Colonic mucosa (tissue), 4 donors: ENCODE measurements at regions not wholly inside any gene's neighbourhood (a gene's known extent, or its start where the extent isn't known, plus 50 kb on each side); places are given as distances from the start of the nearest gene placed in this dataset.
"Not testable (repeated sequence)": the region's sequence is repeated elsewhere in the genome, so short reads cannot be mapped to it uniquely, and the experiment has no call there.

Experiments used
- DNase-seq: peaks from one replicate; pipeline ENCODE4 v3.0.0-alpha.2; 2020
- H3K27ac ChIP-seq: fragments of 200-600 bp; one replicate; pipeline ENCODE4 v1.8.0; 2021
- H3K27me3 ChIP-seq: fragments of 200-600 bp; one replicate; pipeline ENCODE4 v1.8.0; 2021
- H3K36me3 ChIP-seq: fragments of 200-600 bp; one replicate; pipeline ENCODE4 v1.8.0; 2021
- H3K4me1 ChIP-seq: fragments of 200-600 bp; one replicate; pipeline ENCODE4 v1.8.0; 2021; ENCODE audit warnings: mild to moderate bottlenecking
- H3K4me3 ChIP-seq: fragments of 200-600 bp; one replicate; pipeline ENCODE4 v1.8.0; 2021
- H3K9ac ChIP-seq, 2 donors: one replicate each; pipeline ENCODE4 v1.7.0; 2013; ENCODE audit warnings: control low read depth in 2 of 2, low read depth in 2 of 2, low read length in 2 of 2
- H3K9me3 ChIP-seq: fragments of 200-600 bp; one replicate; pipeline ENCODE4 v1.8.0; 2021
- CTCF ChIP-seq: fragments of 200-600 bp; IDR thresholded peaks from one replicate; pipeline ENCODE4 v1.8.0; 2022; ENCODE audit warnings: antibody characterized with exemption, mild to moderate bottlenecking
- intact Hi-C: fragments of 100-400 bp; cut with DNase I; formaldehyde crosslinking; loops from one replicate; pipeline ENCODE4 v1.14.1; 2022
- donor health status: healthy.
- donor health status: DM: no; HTN: no; CAD: no.
- donor health status: DM: no; HTN: no; CAD: no.

- no peaks in the 10 kb centered on the region for H3K4me1 ChIP-seq
- peaks cover 5% of the 10 kb centered on the region for H3K9me3 ChIP-seq
- no peak overlapping the region for H3K4me3 ChIP-seq
- no peak overlapping the region for H3K27ac ChIP-seq
- H3K27me3 ChIP-seq, result no peaks in the 10 kb centered on the region
- no peaks in the 10 kb centered on the region for H3K36me3 ChIP-seq
- no peak overlapping the region for H3K9ac ChIP-seq
- intact Hi-C loops, result no loop called here
- no peak for TF ChIP-seq CTCF
- no peak for DNase-seq
These were observed 203.8 kb downstream of the TPRG1 start for GRCh38 chr3:189375532-189375931.

- Histone ChIP-seq H3K27ac (no peak overlapping the region), H3K9ac (no peak overlapping the region), H3K27me3 (no peaks in the 10 kb centered on the region), H3K9me3 (peaks cover under 1% of the 10 kb centered on the region), H3K4me3 (no peak overlapping the region), H3K4me1 (no peaks in the 10 kb centered on the region), H3K36me3 (no peaks in the 10 kb centered on the region)
- intact Hi-C loops, result no loop called here
- no peak for TF ChIP-seq CTCF
- no peak for DNase-seq
These were observed 211.9 kb downstream of the TPRG1 start for GRCh38 chr3:189383630-189384029.

GRCh38 chr3:189385880-189386279 lies 214.1 kb downstream of the TPRG1 start:
- H3K4me3 ChIP-seq, result not testable (repeated sequence)

GRCh38 chr3:189386739-189387138 lies 215.0 kb downstream of the TPRG1 start:
- Histone ChIP-seq H3K9ac (no peak overlapping the region), H3K4me3 (no peak overlapping the region), H3K27me3 (no peaks in the 10 kb centered on the region), H3K27ac (no peak overlapping the region), H3K36me3 (no peaks in the 10 kb centered on the region), H3K9me3 (no peaks in the 10 kb centered on the region), H3K4me1 (no peaks in the 10 kb centered on the region)
- no peak for TF ChIP-seq CTCF
- DNase-seq, result no peak
- intact Hi-C loops, result no loop called here

More at GRCh38 chr3:189385880-189386279, 214.1 kb downstream of the TPRG1 start:
- intact Hi-C loops, DNase-seq, H3K9me3 ChIP-seq, H3K9ac ChIP-seq, H3K27me3 ChIP-seq, H3K4me1 ChIP-seq, H3K27ac ChIP-seq, H3K36me3 ChIP-seq: not testable (repeated sequence)

GRCh38 chr3:189389346-189389745 lies 217.6 kb downstream of the TPRG1 start:
- TF ChIP-seq CTCF, result no peak
- no peak overlapping the region for H3K9ac ChIP-seq
- H3K4me1 ChIP-seq, result no peaks in the 10 kb centered on the region
- H3K4me3 ChIP-seq, result no peak overlapping the region
- H3K36me3 ChIP-seq, result no peaks in the 10 kb centered on the region
- H3K27ac ChIP-seq, result no peak overlapping the region
- no peaks in the 10 kb centered on the region for H3K27me3 ChIP-seq
- intact Hi-C loops, result no loop called here
- no peaks in the 10 kb centered on the region for H3K9me3 ChIP-seq
- DNase-seq, result no peak

GRCh38 chr3:189393598-189393997 lies 221.8 kb downstream of the TPRG1 start:
- no peak for DNase-seq
- Histone ChIP-seq H3K27ac (peak overlapping the region; percentile 54), H3K9ac (no peak overlapping the region), H3K4me1 (peaks cover 3% of the 10 kb centered on the region), H3K9me3 (no peaks in the 10 kb centered on the region), H3K4me3 (no peak overlapping the region), H3K36me3 (no peaks in the 10 kb centered on the region), H3K27me3 (no peaks in the 10 kb centered on the region)
- no peak for TF ChIP-seq CTCF
- intact Hi-C loops, result no loop called here
